Stimulated activated CD4-positive, alpha-beta T cell treated with anti-CD3 and anti-CD28 coated beads, Interleukin-12 subunit alpha, Interleukin-12 subunit beta, amount 100 ng/mL, for 48 hours (primary cell): ENCODE measurements at regions not wholly inside any gene's neighbourhood (a gene's known extent, or its start where the extent isn't known, plus 50 kb on each side); places are given as distances from the start of the nearest gene placed in this dataset.
"Not testable (repeated sequence)": the region's sequence is repeated elsewhere in the genome, so short reads cannot be mapped to it uniquely, and the experiment has no call there.

Experiments used
- DNase-seq, 3 donors: peaks; one replicate each; pipeline ENCODE4 v3.0.0-alpha.2; 2020; ENCODE audit warnings: low read depth in 2 of 3, low spot score in 1 of 3

GRCh38 chr20:56689318-56689717, 60.2 kb downstream of the TFAP2C start:
- no peak for DNase-seq

GRCh38 chr20:56689852-56690485, 60.9 kb downstream of the TFAP2C start:
- DNase-seq: no peak

DNA sequence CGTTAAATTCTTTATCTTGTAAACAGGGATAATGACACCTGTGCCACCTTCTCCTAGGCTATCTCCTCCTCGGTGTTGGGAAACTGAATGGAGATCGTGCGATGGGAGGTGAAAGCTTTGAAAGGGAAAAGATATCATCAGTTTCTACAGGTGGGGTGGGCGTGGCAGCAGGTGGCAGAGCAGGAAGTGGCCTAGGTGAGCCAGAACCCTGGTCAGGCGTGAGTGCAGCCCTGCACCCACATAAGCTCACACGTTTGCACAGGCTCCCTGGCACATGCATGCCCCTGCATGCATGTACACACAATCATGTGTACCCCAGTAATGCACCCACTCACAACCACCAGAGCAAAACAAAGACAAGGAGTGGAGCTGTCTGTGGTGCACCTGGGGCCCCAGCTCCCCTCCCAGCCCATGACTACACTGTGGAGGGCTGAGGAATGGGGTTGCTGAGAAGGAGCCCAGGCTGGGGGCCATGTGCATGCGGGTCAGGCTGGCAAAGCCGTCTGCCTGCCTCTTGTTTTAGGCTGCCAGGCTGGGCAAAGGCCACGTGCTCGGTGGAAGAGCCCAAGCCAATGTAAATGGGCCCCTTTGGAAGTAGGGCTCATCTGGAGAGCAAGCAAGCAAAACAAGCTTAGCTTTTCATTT, 61.5 kb downstream of the TFAP2C start:
- no peak for DNase-seq

DNA sequence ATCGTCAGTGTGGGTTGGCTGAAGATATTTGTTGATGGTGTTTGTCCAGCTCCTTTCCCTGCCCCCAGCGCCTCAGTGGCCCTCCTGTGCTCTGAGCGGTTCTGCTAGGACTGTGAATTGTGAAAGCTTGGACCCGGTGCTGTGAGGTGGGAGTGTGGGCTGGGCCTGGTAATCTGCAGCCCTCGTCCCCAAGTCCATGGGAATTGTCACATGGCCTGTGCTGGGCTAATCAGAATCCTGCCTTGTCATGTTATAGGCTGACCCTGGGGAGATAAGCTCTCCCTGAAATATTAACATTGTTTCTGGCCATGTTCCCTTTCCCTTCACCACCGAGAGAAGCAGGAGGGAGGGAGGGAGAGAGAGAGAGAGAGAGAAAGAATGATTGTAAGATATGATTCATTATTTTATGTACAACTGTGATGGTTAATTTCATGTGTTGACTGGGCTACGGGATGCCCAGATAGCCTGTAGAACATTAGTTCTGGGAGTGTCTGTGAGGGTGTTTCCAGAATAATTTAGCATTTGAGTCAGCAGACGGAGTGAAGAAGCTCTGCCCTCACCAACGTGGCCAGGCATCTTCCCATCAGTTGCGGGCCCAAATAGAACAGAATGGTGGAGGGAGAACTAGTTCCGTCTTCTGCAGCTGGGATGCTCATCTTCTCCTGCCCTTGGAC, 62.4 kb downstream of the TFAP2C start:
- DNase-seq: no peak

DNA sequence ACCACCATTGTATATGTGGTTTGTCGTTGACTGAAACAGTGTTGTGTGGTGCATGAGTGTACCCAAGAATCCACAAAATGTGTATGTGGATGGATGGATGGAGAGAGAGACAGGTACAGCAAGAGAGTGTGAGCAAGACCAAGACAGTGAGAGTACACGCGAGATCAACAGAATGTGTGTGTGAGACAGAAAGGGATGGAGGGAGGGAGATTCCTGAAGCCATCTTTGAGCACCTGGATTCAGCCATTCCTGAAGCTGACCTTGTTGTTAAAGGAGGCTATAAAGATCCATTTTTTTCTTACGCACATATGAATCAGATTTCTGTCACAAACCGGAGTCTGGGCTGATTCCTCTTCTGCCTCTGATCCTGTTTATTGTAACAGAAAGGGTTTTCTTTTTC, 64.1 kb downstream of the TFAP2C start:
- no peak for DNase-seq

DNA sequence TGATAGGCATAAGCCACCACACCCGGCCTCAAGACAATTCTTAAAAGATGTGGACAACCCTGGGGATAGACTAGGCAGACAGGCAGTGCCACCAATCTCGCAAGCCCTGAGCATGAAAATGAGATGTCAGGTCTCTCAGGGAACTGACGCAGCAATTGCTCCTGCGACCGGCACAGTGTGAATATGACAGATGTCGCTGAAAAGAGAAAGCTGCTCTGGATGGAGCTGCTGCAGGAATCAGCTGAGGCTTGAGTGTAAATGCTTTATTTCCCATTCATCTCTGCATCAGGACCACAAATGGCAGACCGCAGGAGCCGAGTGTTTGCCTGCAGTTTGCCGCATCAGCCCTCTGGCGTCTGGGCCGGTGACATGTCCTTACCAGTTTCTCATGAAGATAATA, 68.4 kb downstream of the TFAP2C start:
- DNase-seq: no peak

DNA sequence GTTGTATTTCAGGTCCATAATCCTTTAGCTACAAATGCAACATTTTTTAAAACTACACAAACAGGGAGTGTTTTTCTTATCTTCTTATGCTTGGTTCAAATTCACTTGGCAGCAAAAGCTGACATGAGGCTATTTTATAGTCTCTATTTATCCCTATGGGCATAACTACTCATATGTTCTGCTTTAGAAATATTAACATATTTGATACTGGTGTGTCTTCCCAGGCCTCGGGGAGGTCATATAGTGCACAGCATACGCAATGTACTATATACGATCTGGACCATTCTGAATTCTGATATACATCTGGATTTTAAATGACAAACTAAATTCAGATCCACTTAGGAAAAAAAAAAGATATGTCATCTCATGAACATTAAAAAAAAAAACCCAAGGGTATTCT, 69.2 kb downstream of the TFAP2C start:
- DNase-seq: no peak

GRCh38 chr20:56698749-56699148, 69.6 kb downstream of the TFAP2C start:
- no peak for DNase-seq

DNA sequence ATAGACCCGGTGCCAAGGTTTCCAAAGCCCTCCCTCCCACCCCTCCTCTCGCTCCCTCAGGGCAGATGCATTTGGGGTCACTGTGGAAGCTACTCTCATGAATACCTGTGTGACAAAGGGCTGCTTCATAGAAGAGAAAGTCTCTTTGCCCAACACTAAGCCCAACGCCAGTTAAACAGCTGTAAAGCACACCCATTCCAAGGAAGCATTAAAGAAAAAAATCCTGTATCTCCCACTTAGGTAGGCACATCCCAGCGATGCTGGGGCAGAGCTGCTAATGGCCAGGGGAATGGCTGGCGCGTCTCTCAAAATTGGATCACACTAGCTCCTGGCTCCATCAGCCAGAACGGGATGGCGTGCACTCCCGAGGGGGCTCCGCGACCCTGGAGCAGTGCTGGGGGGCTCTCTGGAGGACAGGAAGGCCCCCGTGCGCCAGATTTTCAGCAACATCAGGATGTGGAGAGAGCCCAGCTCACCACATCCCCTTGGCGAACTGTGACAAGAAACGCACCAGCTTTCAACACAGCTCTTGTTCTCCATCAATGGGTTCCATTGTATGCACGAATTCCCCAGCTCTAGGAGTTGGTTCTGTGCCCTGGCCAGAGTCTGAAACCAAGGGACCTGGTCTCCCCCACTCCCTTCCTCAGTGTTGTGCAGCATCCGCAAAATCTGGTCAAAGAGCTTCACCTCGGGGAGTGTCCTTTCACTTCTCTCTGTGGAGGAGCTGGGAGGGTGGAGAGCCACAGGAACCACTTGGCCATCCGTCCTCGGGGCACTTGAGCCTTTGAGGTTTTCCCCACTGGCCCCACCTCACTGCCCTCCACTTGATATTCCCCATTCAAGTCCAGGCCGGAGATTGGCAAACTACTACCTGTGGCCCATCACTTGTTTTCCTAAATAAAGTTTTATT, 74.1 kb downstream of the TFAP2C start:
- no peak for DNase-seq

- no peak for DNase-seq
Observed at GRCh38 chr20:56706867-56707360, 77.8 kb downstream of the TFAP2C start.

DNA sequence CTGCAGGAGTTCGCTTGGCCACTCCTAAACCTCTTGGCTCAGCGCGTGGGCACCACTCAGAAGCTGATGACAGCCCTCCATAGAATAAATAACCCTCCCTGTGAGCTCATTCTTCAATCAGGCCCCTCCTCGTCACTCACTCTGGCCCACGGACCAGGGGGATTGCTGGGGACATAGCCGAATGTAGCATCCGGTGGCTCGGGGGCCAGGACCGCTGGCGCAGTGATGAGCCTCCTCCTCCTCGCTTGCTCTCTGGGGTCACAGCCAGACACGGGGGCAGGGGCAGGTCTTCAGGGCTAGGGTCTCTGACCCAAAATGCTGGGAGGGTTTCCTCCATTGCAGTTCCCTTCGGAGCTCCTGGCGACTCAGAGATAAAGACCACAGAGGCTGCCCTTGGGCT, 79.9 kb downstream of the TFAP2C start:
- DNase-seq: no peak

DNA sequence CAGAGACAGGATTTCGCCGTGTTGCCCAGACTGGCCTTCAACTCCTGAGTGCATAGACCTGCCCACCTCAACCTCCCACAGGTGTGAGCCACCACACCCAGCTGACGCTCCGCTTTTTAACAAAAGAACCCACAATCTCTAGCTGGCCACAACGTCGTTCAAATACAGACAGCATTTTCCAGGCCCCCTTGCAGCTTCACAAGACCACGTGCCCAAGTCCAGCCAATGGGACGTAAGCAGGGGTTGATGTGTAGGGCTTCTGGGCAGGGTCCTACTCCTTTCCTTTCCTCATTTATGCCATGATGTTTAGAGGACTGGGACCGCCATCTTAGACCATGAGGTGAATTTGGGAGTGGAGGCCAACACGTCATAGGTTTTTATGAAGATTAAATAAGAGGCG, 81.0 kb downstream of the TFAP2C start:
- no peak for DNase-seq

GRCh38 chr20:56710577-56710976, 81.5 kb downstream of the TFAP2C start:
- DNase-seq: not testable (repeated sequence)

DNA sequence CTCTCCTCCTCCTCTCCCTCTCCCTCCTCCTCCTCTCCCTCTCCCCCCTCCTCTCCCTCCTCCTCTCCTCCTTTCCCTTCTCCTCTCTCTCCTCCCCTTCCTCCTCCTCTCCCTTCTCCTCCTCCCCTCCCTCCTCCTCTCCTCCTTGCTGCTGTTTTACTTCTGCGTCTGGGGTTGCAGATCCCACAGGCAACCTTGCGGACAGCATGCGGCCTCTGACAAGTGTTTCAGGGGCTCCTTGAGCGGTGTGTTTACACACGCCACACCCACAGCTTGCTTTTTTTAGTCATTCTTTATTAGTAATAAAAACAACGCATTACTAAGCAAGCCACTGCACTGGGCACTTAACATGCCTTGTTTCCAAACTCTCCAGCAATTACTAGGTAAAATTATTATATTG, 81.9 kb downstream of the TFAP2C start:
- no peak for DNase-seq

DNA sequence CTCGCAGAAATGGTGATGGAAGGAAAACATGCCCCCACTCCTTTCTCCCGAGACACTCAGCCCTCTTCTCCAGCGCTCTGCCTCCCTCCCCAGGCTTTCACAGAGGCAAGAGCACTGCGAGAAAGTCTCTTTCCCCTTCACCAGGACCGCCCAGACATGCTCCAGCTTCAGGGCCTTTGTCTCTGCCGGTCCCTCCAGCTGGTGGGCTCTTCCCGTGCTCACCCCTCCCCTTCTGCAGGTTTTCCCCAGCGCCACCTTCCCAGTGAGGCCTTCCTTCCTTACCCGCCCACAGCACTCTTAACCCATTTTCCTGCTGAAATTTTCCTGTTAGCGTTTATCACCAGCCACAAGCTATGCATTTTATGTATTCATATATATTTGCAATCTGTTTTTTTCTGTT, 86.2 kb downstream of the TFAP2C start:
- DNase-seq: no peak

DNA sequence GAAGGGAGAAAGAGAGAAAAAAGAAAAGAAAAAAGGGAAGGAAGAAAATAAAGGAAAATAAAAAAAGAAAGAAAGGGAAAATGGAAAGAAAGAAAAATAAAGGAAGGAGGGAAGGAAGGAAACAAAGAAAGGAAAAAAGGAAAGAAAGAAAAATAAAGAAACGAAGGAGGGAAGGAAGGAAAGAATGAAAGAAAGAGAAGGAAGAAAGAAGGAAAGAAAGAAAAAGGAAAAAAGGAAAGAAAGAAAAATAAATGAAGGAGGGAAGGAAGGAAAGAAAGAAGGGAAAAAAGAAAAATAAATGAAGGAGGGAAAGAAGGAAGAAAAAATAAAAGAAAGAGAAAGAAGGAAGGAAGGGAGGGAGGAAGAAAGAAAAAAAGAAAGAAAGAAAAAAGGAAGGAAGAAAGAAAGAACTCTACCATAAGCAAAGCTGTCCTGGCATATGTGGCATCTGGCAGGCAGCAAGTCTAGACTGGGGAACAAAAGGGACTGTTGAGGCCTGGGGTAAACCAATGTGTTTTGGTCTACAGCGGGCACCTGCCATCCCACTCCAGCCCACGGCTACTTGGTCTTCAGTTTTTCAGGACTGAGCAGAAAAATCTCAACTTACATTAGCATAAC, 86.9 kb downstream of the TFAP2C start:
- no peak for DNase-seq

GRCh38 chr20:56716806-56717205, 87.7 kb downstream of the TFAP2C start:
- no peak for DNase-seq

DNA sequence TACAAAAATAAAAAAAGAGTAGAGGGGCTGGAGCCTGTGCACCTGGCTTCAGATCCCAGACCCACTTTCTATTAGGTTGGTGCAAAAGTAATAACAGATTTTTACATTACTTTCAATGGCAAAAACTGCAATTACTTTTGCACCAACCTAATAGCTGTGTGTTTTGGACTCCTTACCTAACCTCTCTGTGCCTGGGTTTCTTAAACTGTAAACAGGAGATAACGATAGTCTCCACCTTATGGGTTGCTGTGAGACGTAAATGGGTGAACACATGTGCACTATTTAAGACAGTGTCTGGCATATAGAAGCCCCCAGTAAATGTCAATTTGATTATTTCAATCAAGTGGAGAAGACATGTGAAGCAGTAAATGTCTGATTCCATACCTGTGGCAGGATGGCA, 89.7 kb downstream of the TFAP2C start:
- no peak for DNase-seq

DNA sequence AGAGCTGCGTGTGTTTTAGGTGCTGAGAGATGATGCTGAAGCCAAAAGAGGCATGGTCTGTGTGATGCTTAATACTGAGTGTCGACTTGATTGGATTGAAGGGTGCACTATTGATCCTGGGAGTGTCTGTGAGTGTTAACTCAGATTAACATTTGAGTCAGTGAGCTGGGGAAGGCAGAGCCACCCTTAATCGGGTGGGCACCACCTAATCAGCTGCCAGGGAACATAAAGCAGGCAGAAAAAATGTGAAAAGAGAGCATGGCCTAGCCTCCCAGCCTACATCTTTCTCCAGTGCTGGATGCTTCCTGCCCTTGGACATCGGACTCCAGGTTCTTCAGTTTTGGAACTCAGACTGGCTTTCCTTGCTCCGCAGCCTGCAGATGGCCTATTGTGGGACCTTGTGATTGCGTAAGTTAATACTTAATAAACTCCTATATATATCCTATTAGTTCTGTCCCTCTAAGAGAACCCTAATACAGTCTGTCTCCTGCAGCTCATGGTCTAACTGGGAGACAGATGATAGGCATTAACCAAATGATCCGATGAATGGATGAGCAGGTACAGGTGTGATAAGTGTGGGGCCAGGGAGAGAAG, 91.6 kb downstream of the TFAP2C start:
- DNase-seq: no peak

GRCh38 chr20:56722042-56722441, 92.9 kb downstream of the TFAP2C start:
- DNase-seq: no peak

GRCh38 chr20:56723331-56723730, 94.2 kb downstream of the TFAP2C start:
- DNase-seq: no peak
